COR-L47 (cell line): ENCODE measurements at regions not wholly inside any gene's neighbourhood (a gene's known extent, or its start where the extent isn't known, plus 50 kb on each side); places are given as distances from the start of the nearest gene placed in this dataset.
A peak's percentile ranks its signal among the peaks of the same experiment; 100 is the strongest.
"Not testable (repeated sequence)": the region's sequence is repeated elsewhere in the genome, so short reads cannot be mapped to it uniquely, and the experiment has no call there.

Source experiments
- DNase-seq: peaks from one replicate; lab custom pipeline; 2025; lab: John Stamatoyannopoulos, UW

GRCh38 chr1:165147799-165148198 is 208.7 kb downstream of the LMX1A start:
- no peak for DNase-seq

GRCh38 chr1:165144757-165145397 is 211.6 kb downstream of the LMX1A start:
- DNase-seq = peak; percentile 47

GRCh38 chr1:165143437-165144065 is 213.0 kb downstream of the LMX1A start:
- DNase-seq = peak; percentile 56

GRCh38 chr1:165138960-165139359 is 217.6 kb downstream of the LMX1A start:
- no peak for DNase-seq

DNA sequence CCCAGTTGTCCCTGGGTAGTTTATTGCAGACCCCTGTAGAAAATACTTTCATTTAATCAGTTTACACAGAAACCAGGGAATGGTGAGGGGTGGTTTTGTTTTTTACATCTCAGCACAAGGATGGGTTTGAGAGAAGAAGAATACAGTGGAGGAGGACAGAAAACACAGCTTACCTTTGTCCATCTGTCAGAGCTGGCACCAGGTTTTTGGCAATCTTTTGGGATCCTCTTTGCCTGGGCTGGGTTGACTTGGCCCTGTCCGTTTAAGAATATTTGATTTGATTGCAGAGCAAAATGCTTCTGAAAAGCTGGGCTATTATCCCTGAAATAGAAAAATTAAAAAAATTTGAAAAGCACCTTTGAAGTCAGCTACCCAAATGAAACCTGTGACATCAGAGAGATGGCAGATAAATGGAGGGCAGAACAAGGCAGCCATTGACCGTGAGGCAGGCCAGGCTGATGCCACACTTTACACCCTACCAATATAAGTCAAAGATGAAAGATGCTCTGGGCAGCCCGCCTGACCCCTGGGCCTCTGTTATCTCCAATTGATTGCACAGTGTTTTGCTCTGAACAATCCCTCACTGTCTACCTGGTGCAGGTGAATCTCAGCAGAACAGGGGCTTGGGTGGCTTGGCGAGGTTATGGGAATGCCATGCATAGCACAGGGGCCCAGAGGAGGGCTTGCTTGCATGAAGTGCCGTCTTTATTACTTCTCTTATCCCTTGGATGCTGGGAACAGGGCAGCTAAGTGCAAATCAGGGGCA is 218.8 kb downstream of the LMX1A start:
- DNase-seq = no peak

DNA sequence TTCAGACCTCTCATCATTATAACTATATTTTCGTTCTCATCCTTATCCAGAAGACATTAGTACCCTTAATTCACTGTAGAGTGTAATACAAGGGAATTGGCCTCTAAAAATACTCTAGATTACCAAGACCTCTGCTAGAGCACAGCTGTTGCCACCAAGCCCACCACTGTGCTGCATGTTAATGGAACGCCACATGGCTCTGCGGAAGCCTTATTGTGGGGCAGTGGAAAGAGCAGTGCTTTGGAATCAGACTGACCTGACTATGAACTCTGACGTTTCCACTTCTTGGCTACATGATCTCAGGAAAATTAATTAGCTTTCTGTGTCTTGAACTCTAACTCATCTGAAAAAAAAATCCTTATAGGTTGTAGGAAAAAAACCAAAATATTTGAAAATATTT is 222.1 kb downstream of the LMX1A start:
- no peak for DNase-seq

DNA sequence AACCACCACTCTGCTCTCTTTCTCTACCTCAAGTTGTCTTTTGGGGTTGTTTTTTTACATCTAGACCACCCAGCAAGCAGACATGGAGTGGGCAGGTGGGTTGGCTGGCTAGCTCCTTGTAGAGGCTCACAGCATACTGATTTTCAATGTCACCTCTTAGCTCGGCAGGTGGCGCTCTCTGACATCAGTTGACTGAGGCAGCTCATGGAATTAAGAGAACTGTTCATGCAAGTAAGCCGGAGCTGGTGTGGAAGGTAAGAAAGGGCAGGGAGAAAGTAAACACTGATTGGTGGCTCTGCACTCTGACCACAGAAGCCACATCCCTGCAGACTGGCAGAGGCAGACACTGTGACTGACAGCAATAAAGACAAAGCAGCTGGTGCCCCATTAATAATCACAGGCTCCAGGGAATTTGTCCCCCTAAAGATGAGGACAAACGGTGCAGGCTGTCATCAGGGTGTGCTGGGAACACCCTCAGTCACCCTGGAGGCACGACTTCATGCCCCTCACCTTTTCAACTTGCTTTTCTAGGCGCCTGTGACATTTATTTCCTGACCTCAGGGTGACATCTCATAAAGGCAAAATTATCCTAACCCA is 226.8 kb downstream of the LMX1A start:
- DNase-seq = peak; percentile 74

DNA sequence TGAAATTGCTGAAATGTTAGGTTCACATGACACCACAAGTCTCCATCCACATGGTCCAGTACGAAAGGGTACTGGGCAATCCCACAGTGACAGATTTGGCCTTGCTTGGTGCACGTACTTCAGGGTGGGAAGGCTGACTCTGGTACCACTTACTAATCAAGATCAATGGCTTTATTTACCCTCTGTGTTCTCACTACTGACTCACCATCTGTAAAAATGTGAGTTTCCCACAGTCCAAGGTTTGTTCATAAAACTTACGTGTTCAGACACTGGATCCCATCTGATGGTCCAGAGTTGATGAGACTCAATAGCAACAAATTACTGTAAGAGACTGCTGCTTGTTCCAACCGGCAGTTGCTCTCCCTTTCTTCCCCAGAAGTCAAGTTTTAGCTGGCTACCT is 231.7 kb downstream of the LMX1A start:
- DNase-seq = no peak

GRCh38 chr1:165119086-165119485 is 237.4 kb downstream of the LMX1A start:
- peak; percentile 81 for DNase-seq

- no peak for DNase-seq
Measured at GRCh38 chr1:165117482-165117881, 239.0 kb downstream of the LMX1A start.

DNA sequence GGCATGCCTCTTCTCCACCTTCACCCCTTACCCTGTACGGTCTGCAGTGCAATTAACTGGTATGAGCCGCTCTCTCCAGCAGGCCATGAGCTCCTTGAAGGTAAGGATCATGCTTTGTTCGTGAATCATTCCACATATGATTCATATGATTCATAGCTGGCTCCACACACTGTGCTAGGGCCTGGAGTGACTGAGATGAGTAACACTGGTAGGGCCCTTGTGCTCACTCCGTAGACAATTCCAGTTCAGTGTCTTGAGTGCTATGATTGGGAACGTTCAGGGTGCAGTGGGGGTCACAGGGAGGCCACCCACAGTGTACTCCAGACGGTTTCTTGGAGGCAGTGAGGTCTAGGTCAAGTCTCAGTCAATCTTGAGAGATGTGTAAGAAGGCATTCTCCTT is 239.8 kb downstream of the LMX1A start:
- DNase-seq = no peak

DNA sequence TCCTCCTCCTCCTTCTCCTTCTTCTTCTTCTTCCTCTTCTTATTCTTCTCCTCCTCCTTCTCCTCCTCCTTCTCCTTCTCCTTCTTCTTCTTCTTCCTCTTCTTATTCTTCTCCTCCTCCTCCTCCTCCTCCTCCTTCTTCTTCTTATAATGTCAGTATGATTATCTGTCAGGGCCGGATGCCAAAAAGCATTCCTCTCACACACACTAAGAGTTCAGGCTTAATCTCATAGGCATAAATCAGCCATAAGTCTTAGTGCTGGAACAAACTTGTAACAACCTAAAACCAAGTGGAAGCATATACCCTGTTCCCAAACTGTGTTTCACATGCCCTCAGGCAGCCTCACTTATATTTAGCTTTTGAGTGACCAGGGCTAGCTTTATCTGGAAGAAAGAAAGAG is 240.3 kb downstream of the LMX1A start:
- DNase-seq = no peak

DNA sequence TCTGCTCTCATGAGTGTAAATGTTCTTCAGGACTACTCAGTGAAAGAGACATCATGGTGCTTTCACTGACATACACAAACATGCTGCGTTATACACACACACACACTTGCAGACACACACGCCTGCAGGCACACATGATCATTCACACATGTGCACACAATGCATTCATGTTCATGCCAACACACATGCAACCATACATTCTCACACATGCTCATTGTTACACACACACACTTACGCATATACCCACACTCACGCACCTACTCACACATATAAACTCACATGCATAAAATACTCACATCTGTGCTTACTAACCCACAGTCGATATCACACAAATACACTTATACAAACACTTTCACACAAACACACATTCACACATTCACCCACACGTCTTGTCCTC is 241.6 kb downstream of the LMX1A start:
- DNase-seq = no peak

- DNase-seq = peak; percentile 58
Measured at GRCh38 chr1:165114022-165114888, 242.3 kb downstream of the LMX1A start.

DNA sequence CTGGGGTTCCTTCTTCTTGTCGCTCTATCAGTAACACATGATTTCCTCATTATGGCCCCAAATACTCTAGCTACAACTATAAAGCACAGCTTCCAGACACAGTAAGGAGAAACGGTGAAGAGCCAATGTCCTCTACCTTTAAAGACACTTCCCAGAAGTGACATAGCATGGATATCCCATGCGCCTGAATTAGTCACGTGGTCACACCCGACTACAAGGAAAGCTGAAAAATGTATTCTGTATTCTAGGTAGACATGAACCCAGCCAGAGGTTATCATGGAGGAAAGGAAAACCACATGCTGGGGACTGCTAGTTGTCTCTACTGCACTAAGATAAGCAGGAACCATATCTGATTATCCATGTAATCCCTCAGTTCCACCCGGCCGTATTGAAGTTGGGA is 244.3 kb downstream of the LMX1A start:
- no peak for DNase-seq

DNA sequence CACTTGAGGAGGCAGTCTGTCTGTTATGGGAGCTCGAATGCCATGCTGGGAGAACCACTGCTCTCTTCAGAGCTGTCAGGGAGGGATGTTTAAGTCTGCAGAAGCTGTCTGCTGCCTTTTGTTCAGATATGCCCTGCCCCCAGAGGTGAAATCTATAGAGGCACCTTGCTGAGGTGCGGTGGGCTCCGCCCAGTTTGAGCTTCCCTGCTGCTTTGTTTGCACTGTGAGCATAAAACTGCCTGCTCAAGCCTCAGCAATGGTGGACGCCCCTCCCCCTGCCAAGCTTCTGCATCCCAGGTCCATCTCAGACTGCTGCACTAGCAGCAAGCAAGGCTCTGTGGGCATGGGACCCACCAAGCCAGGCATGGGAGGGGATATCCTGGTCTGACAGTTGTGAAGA is 247.5 kb downstream of the LMX1A start:
- peak; percentile 78 for DNase-seq

GRCh38 chr1:165092542-165093162 is 263.9 kb downstream of the LMX1A start:
- DNase-seq = not testable (repeated sequence)

DNA sequence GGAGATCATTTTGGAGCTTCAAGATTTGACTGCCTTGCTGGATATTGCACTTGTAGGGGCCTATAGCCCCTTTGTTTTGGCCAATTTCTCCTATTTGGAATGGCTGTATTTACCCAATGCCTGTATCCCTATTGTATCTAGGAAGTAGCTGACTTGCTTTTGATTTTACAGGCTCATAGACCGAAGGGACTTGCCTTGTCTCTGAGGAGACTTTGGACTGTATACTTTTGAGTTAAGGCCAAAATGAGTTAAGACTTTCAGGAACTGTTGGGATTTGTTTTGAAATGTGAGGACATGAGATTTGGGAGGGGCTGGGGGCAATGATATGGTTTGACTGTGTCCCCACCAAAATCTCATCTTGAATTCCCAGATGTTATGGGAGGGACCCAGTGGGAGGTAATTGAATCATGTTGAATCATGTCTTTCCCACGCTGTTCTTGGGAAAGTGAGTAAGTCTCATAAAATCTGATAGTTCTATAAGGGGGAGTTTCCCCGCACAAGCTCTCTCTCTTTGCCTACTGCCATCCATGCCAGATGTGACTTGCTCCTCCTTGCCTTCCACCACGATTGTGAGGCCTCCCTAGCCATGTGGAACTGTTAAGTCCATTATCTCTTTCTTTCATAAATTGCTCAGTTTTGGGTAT is 276.1 kb downstream of the LMX1A start:
- no peak for DNase-seq

GRCh38 chr1:165078391-165078790 is 278.1 kb downstream of the LMX1A start:
- DNase-seq = no peak

DNA sequence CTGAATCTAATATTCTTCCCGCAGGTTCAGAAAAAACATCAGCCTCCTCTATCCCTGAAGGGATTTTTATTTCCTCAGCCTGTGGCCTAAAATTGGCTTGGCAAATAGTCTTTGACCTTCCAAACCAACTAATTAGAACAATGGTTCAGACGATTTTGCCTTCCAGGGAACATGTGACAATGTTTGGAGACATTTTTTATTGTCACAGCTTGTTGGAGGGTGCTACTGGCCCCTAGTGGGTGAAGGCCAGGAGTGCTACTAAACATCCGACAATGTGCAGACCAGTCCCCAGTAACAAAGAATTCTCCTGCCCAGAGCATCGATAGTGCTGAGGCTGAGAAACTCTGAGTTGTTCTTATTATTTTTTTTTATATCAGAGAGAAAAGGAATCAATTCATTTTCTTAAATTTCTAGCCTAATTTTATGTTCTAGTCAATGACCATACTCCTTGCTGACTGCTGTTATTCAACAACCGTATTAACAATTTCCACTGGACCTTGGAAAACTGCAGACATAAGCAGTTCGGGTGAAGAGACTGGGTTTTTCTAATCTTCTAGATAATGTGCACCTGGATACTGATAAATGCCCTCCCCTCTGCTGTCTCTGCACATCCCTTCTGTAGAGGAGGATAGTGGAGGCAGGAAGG is 280.7 kb downstream of the LMX1A start:
- DNase-seq = peak; percentile 57
